ENCODE measurements at regions not wholly inside any gene's neighbourhood (a gene's known extent, or its start where the extent isn't known, plus 50 kb on each side); places are given as distances from the start of the nearest gene placed in this dataset.

- Histone ChIP-seq H3K36me3 (no peaks in the 10 kb centered on the region), H3K4me3 (no peak overlapping the region), H3K9me3 (ENCODE audit: low read depth) (no peaks in the 10 kb centered on the region), H3K27me3 (no peaks in the 10 kb centered on the region), H3K27ac (no peak overlapping the region), H3K4me1 (ENCODE audit: low read depth) (no peaks in the 10 kb centered on the region)
- no peak for TF ChIP-seq CTCF (IDR thresholded peaks at IDR 0.05; ENCODE audit: low read depth, low read length)
- DNase-seq (ENCODE audit: low read depth in 1 of 2, low spot score in 1 of 2), result no peak
These were observed 198.3 kb downstream of the SREK1 start for GRCh38 chr5:66342341-66342880.

- no peaks in the 10 kb centered on the region for H3K9me3 ChIP-seq (ENCODE audit: low read depth)
- no peak for DNase-seq (ENCODE audit: low read depth in 1 of 2, low spot score in 1 of 2)
- no peaks in the 10 kb centered on the region for H3K36me3 ChIP-seq
- no peak overlapping the region for H3K4me3 ChIP-seq
- no peaks in the 10 kb centered on the region for H3K27me3 ChIP-seq
- TF ChIP-seq CTCF (IDR thresholded peaks at IDR 0.05; ENCODE audit: low read depth, low read length), result no peak
- H3K4me1 ChIP-seq (ENCODE audit: low read depth), result no peaks in the 10 kb centered on the region
- H3K27ac ChIP-seq, result no peak overlapping the region
These were observed 199.4 kb downstream of the SREK1 start for GRCh38 chr5:66343370-66344071.

- H3K4me1 ChIP-seq (ENCODE audit: low read depth), result no peaks in the 10 kb centered on the region
- no peak for TF ChIP-seq CTCF (IDR thresholded peaks at IDR 0.05; ENCODE audit: low read depth, low read length)
- no peaks in the 10 kb centered on the region for H3K36me3 ChIP-seq
- DNase-seq (ENCODE audit: low read depth in 1 of 2, low spot score in 1 of 2), result no peak
- H3K9me3 ChIP-seq (ENCODE audit: low read depth), result no peaks in the 10 kb centered on the region
- H3K27ac ChIP-seq, result no peak overlapping the region
- no peaks in the 10 kb centered on the region for H3K27me3 ChIP-seq
- no peak overlapping the region for H3K4me3 ChIP-seq
These were observed 200.4 kb downstream of the SREK1 start for GRCh38 chr5:66344544-66344943.

GRCh38 chr5:66345281-66345680 is 201.2 kb downstream of the SREK1 start:
- no peak for TF ChIP-seq CTCF (IDR thresholded peaks at IDR 0.05; ENCODE audit: low read depth, low read length)
- Histone ChIP-seq H3K9me3 (ENCODE audit: low read depth) (no peaks in the 10 kb centered on the region), H3K4me1 (ENCODE audit: low read depth) (no peaks in the 10 kb centered on the region), H3K4me3 (no peak overlapping the region), H3K27me3 (no peaks in the 10 kb centered on the region), H3K36me3 (no peaks in the 10 kb centered on the region), H3K27ac (no peak overlapping the region)
- DNase-seq (ENCODE audit: low read depth in 1 of 2, low spot score in 1 of 2), result no peak

- Histone ChIP-seq H3K4me1 (ENCODE audit: low read depth) (no peaks in the 10 kb centered on the region), H3K4me3 (no peak overlapping the region), H3K27ac (no peak overlapping the region), H3K27me3 (no peaks in the 10 kb centered on the region), H3K36me3 (no peaks in the 10 kb centered on the region), H3K9me3 (ENCODE audit: low read depth) (no peaks in the 10 kb centered on the region)
- no peak for DNase-seq (ENCODE audit: low read depth in 1 of 2, low spot score in 1 of 2)
- no peak for TF ChIP-seq CTCF (IDR thresholded peaks at IDR 0.05; ENCODE audit: low read depth, low read length)
These were observed 202.8 kb downstream of the SREK1 start for GRCh38 chr5:66346869-66347268.

Data from cardiac muscle cell (in vitro differentiated cells and primary cell).